ENCODE measurements at regions not wholly inside any gene's neighbourhood (a gene's known extent, or its start where the extent isn't known, plus 50 kb on each side); places are given as distances from the start of the nearest gene placed in this dataset.
A peak's percentile ranks its signal among the peaks of the same experiment; 100 is the strongest.

DNA sequence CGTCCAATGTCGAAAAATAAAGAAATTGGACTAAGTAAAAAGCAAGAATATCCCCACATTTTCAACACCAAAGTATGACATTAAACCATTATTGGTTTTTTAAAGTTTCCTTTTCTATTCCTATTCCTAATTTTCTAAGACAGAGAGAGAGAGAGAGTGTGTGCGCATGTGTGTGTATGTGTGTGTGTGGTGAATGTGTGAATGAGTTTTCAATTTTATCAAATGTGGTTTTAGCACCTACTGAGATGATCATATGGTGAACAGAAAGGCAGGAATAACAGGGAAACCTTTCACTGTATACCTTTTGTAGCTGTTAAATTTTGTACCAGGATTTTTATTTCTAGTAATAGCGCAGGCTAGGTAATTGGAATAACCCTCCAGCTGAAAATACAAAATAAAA, 80.4 kb upstream of the RAP1B start:
- 96 to 99% (median 97%) methylated on average over 4 of the region's 4 CpGs for WGBS, 5 donors
- Histone ChIP-seq H3K27me3 (replicated peaks in 1 of 7) (no peaks in the 10 kb centered on the region), H3K4me1 (peaks cover 0 to 6% (median 0%) of the 10 kb centered on the region in 6 donors), H3K9me3 (peaks cover 0 to 7% (median 2%) of the 10 kb centered on the region in 8 donors), H3K27ac (no peak overlapping the region), H3K4me3 (no peak overlapping the region), H3K36me3 (no peaks in the 10 kb centered on the region)
- intact Hi-C loops (cut with DNase I; ENCODE audit: low total_unique reads): loop anchor here (10.0 kb wide), 1 partner anchor 75 kb away; no protein-coding TSS in a partner anchor
- TF ChIP-seq POLR2A (IDR thresholded peaks at IDR 0.05): no peak
- no peak for TF ChIP-seq POLR2AphosphoS5 (IDR thresholded peaks at IDR 0.05)
- TF ChIP-seq, protein P1, sequence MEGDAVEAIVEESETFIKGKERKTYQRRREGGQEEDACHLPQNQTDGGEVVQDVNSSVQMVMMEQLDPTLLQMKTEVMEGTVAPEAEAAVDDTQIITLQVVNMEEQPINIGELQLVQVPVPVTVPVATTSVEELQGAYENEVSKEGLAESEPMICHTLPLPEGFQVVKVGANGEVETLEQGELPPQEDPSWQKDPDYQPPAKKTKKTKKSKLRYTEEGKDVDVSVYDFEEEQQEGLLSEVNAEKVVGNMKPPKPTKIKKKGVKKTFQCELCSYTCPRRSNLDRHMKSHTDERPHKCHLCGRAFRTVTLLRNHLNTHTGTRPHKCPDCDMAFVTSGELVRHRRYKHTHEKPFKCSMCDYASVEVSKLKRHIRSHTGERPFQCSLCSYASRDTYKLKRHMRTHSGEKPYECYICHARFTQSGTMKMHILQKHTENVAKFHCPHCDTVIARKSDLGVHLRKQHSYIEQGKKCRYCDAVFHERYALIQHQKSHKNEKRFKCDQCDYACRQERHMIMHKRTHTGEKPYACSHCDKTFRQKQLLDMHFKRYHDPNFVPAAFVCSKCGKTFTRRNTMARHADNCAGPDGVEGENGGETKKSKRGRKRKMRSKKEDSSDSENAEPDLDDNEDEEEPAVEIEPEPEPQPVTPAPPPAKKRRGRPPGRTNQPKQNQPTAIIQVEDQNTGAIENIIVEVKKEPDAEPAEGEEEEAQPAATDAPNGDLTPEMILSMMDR (IDR thresholded peaks at IDR 0.05 in 8 of 11, conservative IDR thresholded peaks at IDR 0.05 in 3 of 11): no peak
- DNase-seq: no peak

GRCh38 chr12:68530965-68531364, 79.7 kb upstream of the RAP1B start:
- Histone ChIP-seq H3K9me3 (peaks cover 0 to under 1% (median 0%) of the 10 kb centered on the region in 8 donors), H3K36me3 (no peaks in the 10 kb centered on the region), H3K4me1 (peaks cover 0 to 6% (median 0%) of the 10 kb centered on the region in 6 donors), H3K27me3 (replicated peaks in 1 of 7) (no peaks in the 10 kb centered on the region), H3K4me3 (no peak overlapping the region), H3K27ac (no peak overlapping the region)
- DNase-seq: no peak
- intact Hi-C loops (cut with DNase I; ENCODE audit: low total_unique reads): loop anchor here (10.0 kb wide), 1 partner anchor 74 kb away; no protein-coding TSS in a partner anchor
- TF ChIP-seq, protein P1 (IDR thresholded peaks at IDR 0.05 in 8 of 11, conservative IDR thresholded peaks at IDR 0.05 in 3 of 11): no peak
- TF ChIP-seq POLR2A (IDR thresholded peaks at IDR 0.05) (no peak), POLR2AphosphoS5 (IDR thresholded peaks at IDR 0.05) (no peak)
- WGBS, 5 donors: 66 to 96% (median 88%) methylated on average over 1 of the region's 1 CpG

DNA sequence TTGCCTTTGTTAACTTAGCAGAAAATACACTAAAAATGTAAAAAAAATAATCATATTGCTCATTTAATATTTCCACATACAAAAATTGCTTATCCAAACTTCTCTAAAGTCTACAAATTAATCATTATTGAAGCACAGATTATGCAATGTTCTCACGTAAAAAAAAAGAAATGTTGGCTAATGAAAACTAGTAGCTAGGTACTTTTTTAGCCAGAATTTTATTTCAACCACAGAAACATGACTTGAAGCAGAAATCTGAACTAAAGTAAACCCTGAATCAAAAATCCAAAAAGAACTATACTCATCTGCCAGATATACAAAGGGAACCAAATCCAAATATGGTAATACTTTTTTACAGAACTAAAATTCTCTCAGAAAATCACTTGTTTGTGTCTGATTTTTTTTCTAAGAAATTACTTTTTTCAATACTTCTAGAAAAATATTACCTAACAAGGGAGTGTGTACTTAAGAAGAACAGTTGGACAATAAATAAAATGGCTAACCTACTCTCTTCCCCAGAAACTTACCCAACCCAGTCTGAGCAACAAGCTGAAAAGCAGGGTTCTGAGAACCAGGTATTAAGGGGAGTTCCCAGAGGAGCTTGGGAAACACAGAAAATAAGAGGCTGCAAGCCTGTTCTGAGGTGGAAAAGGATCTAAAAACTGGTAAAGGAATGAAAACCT, 78.4 kb upstream of the RAP1B start:
- TF ChIP-seq, protein P1 (IDR thresholded peaks at IDR 0.05 in 8 of 11, conservative IDR thresholded peaks at IDR 0.05 in 3 of 11): no peak
- TF ChIP-seq POLR2A (IDR thresholded peaks at IDR 0.05) (no peak), POLR2AphosphoS5 (IDR thresholded peaks at IDR 0.05) (no peak)
- H3K36me3 ChIP-seq: no peaks in the 10 kb centered on the region
- 41 to 85% (median 55%) methylated on average over 1 of the region's 1 CpG for WGBS, 5 donors
- H3K27me3 ChIP-seq (replicated peaks in 1 of 7): no peaks in the 10 kb centered on the region
- H3K27ac ChIP-seq: peak overlapping the region in 5 of 8 donors; percentile 11 to 70 (median 38)
- H3K4me1 ChIP-seq: peaks cover 0 to 10% (median 0%) of the 10 kb centered on the region in 6 donors
- no peak overlapping the region for H3K4me3 ChIP-seq
- H3K9me3 ChIP-seq: no peaks in the 10 kb centered on the region
- intact Hi-C loops (cut with DNase I; ENCODE audit: low total_unique reads): loop anchor here (10.0 kb wide), 1 partner anchor 72 kb away; no protein-coding TSS in a partner anchor
- no peak for DNase-seq

- whole genome bisulfite sequencing, 5 donors: 73 to 88% (median 82%) methylated on average over 2 of the region's 2 CpGs
- Histone ChIP-seq H3K36me3 (no peaks in the 10 kb centered on the region), H3K4me1 (peaks cover 0 to 10% (median 0%) of the 10 kb centered on the region in 6 donors), H3K27ac (peak overlapping the region in 5 of 8 donors; percentile 11 to 70 (median 38)), H3K27me3 (replicated peaks in 1 of 7) (no peaks in the 10 kb centered on the region), H3K4me3 (no peak overlapping the region), H3K9me3 (no peaks in the 10 kb centered on the region)
- DNase-seq: no peak
- intact Hi-C loops (cut with DNase I; ENCODE audit: low total_unique reads): loop anchor here (10.0 kb wide), 1 partner anchor 72 kb away; no protein-coding TSS in a partner anchor
- TF ChIP-seq, protein P1 (IDR thresholded peaks at IDR 0.05 in 8 of 11, conservative IDR thresholded peaks at IDR 0.05 in 3 of 11): no peak
- TF ChIP-seq POLR2A (IDR thresholded peaks at IDR 0.05) (no peak), POLR2AphosphoS5 (IDR thresholded peaks at IDR 0.05) (no peak)
Observed at GRCh38 chr12:68532887-68533248, 77.8 kb upstream of the RAP1B start.
